GM12878 (cell line): ENCODE measurements at regions not wholly inside any gene's neighbourhood (a gene's known extent, or its start where the extent isn't known, plus 50 kb on each side); places are given as distances from the start of the nearest gene placed in this dataset.

Experiments
- ATAC-seq: fragments of 200-7000 bp; cut with Tn5 transposase; 3 replicates; pipeline ENCODE4 v1.9.1; 2020; ENCODE audit warnings: mild to moderate bottlenecking, moderate library complexity
- BruUV-seq: library from RNA; stranded (reverse); fragments of 400-500 nt; replicated peaks from 2 replicates; lab custom pipeline; 2021; lab: Mats Ljungman, UMichigan
- CTCF ChIA-PET: fragments of 300-600 bp; sonication (Branson Sonifier 250); formaldehyde crosslinking; extraction: SDS; loops from one replicate; lab custom pipeline; 2021; ENCODE audit warnings: inconsistent platforms; lab: Yijun Ruan, JAX
- POLR2A ChIA-PET: fragments of 350-600 bp; formaldehyde crosslinking; extraction: SDS; loops from one replicate; lab custom pipeline; 2021; ENCODE audit warnings: inconsistent platforms; lab: Charles Lee
- RAD21 ChIA-PET: fragments of 300-600 bp; sonication (Branson Sonifier 250); formaldehyde crosslinking; loops from one replicate; lab custom pipeline; 2023; ENCODE audit warnings: antibody characterized with exemption; ENCODE audit not compliant: unreplicated experiment; lab: Charles Lee
- SMC1A ChIA-PET: fragments of 300-600 bp; sonication (Branson Sonifier 250); formaldehyde crosslinking; loops from one replicate; lab custom pipeline; 2023; ENCODE audit not compliant: unreplicated experiment, uncharacterized antibody; lab: Charles Lee
- DNase-seq: peaks from one replicate; pipeline ENCODE4 v3.0.0-alpha.2; 2011; ENCODE audit warnings: low read depth, low spot score
- FAIRE-seq: peaks from 3 replicates; lab custom pipeline; 2011; peaks lifted over from hg19 to GRCh38; lab: Jason Lieb, UNC
- H2AFZ ChIP-seq: 2 replicates; pipeline ENCODE4 v1.6.0; 2011; ENCODE audit warnings: low read depth, low read length, control low read depth; ENCODE audit not compliant: control insufficient read depth
- H3K27ac ChIP-seq: 2 replicates; pipeline ENCODE4 v1.5.1; 2011; ENCODE audit warnings: control low read depth; ENCODE audit not compliant: control insufficient read depth, insufficient read depth
- H3K27me3 ChIP-seq, 2 experiments: replicated peaks in 1 of 2; 2 replicates each; pipeline versions ENCODE4 v1.6.0 to v1.6.1; 2011; ENCODE audit warnings: low read length in 1 of 2; ENCODE audit not compliant: control insufficient read depth in 2 of 2, insufficient read depth in 2 of 2
- H3K36me3 ChIP-seq, 2 experiments: 2 replicates each; pipeline ENCODE4 v1.5.1; 2011; ENCODE audit warnings: low read length in 1 of 2; ENCODE audit not compliant: control insufficient read depth in 2 of 2, insufficient read depth in 2 of 2
- H3K4me1 ChIP-seq: 2 replicates; pipeline ENCODE4 v1.6.1; 2011; ENCODE audit warnings: mild to moderate bottlenecking, low read length, moderate library complexity, mixed read lengths; ENCODE audit not compliant: control insufficient read depth, insufficient read depth
- H3K4me2 ChIP-seq: 2 replicates; pipeline ENCODE4 v1.6.0; 2011; ENCODE audit warnings: control low read depth; ENCODE audit not compliant: control insufficient read depth, insufficient read depth
- H3K4me3 ChIP-seq: fragments of 200-600 bp; sonication (generic); 2 replicates; pipeline ENCODE4 v1.5.1; 2016
- H3K79me2 ChIP-seq: 2 replicates; pipeline ENCODE4 v1.6.0; 2011; ENCODE audit warnings: low read length; ENCODE audit not compliant: control insufficient read depth, insufficient read depth
- H3K9ac ChIP-seq: 2 replicates; pipeline ENCODE4 v1.8.0; 2011; ENCODE audit warnings: low read length, control low read depth, mixed read lengths; ENCODE audit not compliant: control insufficient read depth, insufficient read depth
- H3K9me3 ChIP-seq: replicated peaks from 3 replicates; pipeline ENCODE4 v1.5.1; 2011; ENCODE audit warnings: mild to moderate bottlenecking, low read length; ENCODE audit not compliant: control insufficient read depth, insufficient read depth
- H4K20me1 ChIP-seq: 2 replicates; pipeline ENCODE4 v1.6.0; 2011; ENCODE audit not compliant: control insufficient read depth, insufficient read depth
- BCL11A ChIP-seq: IDR thresholded peaks from 2 replicates; pipeline ENCODE4 v1.6.1; 2011; ENCODE audit warnings: low read depth, low read length
- BRCA1 ChIP-seq: IDR thresholded peaks from 2 replicates; pipeline ENCODE4 v1.6.1; 2011; ENCODE audit warnings: low read depth, low read length, improper control_type of control experiment
- CBFB ChIP-seq: IDR thresholded peaks from 2 replicates; pipeline ENCODE4 v1.6.1; 2016; ENCODE audit warnings: antibody characterized with exemption, low read depth
- JUND ChIP-seq: IDR thresholded peaks from 2 replicates; pipeline ENCODE4 v1.6.1; 2012; ENCODE audit warnings: low read depth, mild to moderate bottlenecking, low read length, improper control_type of control experiment, moderate library complexity
- MLLT1 ChIP-seq: fragments of 450-650 bp; IDR thresholded peaks from 2 replicates; pipeline ENCODE4 v1.6.1; 2016; ENCODE audit warnings: mild to moderate bottlenecking
- ZNF592 ChIP-seq: fragments of 450-650 bp; IDR thresholded peaks from 2 replicates; pipeline ENCODE4 v1.6.1; 2017; ENCODE audit warnings: mild to moderate bottlenecking, moderate library complexity
- ZNF687 ChIP-seq: fragments of 450-650 bp; IDR thresholded peaks from 2 replicates; pipeline ENCODE4 v1.6.1; 2017; ENCODE audit warnings: mild to moderate bottlenecking, moderate library complexity
- WGBS: methylation state at CpG from one replicate; pipeline ENCODE4 v1.1.6; 2016; ENCODE audit warnings: low lambda C conversion rate; ENCODE audit not compliant: insufficient replicate concordance, insufficient coverage; ENCODE audit errors: missing lambda C conversion rate; 5-methylcytosine and 5-hydroxymethylcytosine counted together
- in situ Hi-C: fragments of 300-500 bp; cut with MboI; formaldehyde crosslinking; loops from 9 replicates; pipeline ENCODE4 v1.14.3; 2018; ENCODE audit warnings: mixed read lengths
- intact Hi-C: fragments of 100-400 bp; cut with micrococcal nuclease; formaldehyde crosslinking; loops from one replicate; pipeline ENCODE4 v1.14.2; 2022; ENCODE audit not compliant: unreplicated experiment

- peaks cover 3% of the 10 kb centered on the region; the same call in 1 of the 3 replicates for H3K9me3 ChIP-seq
- ATAC-seq = no peak
- no peaks in the 10 kb centered on the region for H4K20me1 ChIP-seq
- H3K4me3 ChIP-seq = no peak overlapping the region
- no peak for FAIRE-seq
- TF ChIP-seq MLLT1 (no peak), CBFB (no peak)
- no peak overlapping the region for H3K27ac ChIP-seq
- SMC1A ChIA-PET = no interaction called here
- no peaks in the 10 kb centered on the region for H3K4me1 ChIP-seq
- H3K27me3 ChIP-seq = no peaks in the 10 kb centered on the region
- no peaks in the 10 kb centered on the region for H3K79me2 ChIP-seq
- no TSS peak for BruUV-seq
- in situ Hi-C loops = no loop called here
- intact Hi-C loops = no loop called here
- 86% methylated on average over 1 of the region's 1 CpG for WGBS
- no peak overlapping the region for H2AFZ ChIP-seq
- RAD21 ChIA-PET = no interaction called here
- no peak for DNase-seq
- no peak overlapping the region for H3K4me2 ChIP-seq
- CTCF ChIA-PET = interaction anchor here (0.7 to 1.2 kb wide), 2 partner anchors 98 to 160 kb away, joined by 3 read pairs; no protein-coding TSS in a partner anchor
- no peak overlapping the region for H3K9ac ChIP-seq
- POLR2A ChIA-PET = no interaction called here
- H3K36me3 ChIP-seq = no peaks in the 10 kb centered on the region
Measured at GRCh38 chr3:32046102-32046501, 60.3 kb upstream of the GPD1L start.

GRCh38 chr3:32048487-32049182 is 57.8 kb upstream of the GPD1L start:
- H3K4me1 ChIP-seq = no peaks in the 10 kb centered on the region
- H3K4me3 ChIP-seq = no peak overlapping the region
- SMC1A ChIA-PET = interaction anchor here (0.7 kb wide), 1 partner anchor 9 kb away, joined by 3 read pairs; no protein-coding TSS in a partner anchor
- BruUV-seq = no TSS peak
- no peak overlapping the region for H3K4me2 ChIP-seq
- no peak overlapping the region for H2AFZ ChIP-seq
- no peak overlapping the region for H3K9ac ChIP-seq
- DNase-seq (no peak), ATAC-seq (no peak), FAIRE-seq (no peak)
- RAD21 ChIA-PET = no interaction called here
- 31% methylated on average over 4 of the region's 4 CpGs for WGBS
- H3K27me3 ChIP-seq = no peaks in the 10 kb centered on the region
- H3K9me3 ChIP-seq = no peaks in the 10 kb centered on the region
- no peaks in the 10 kb centered on the region for H3K79me2 ChIP-seq
- POLR2A ChIA-PET = no interaction called here
- H3K36me3 ChIP-seq = no peaks in the 10 kb centered on the region
- H3K27ac ChIP-seq = no peak overlapping the region
- intact Hi-C loops (no loop called here), in situ Hi-C loops (no loop called here)
- H4K20me1 ChIP-seq = no peaks in the 10 kb centered on the region
- CTCF ChIA-PET = no interaction called here
- TF ChIP-seq ZNF592 (no peak), BRCA1 (no peak), BCL11A (no peak), ZNF687 (no peak), JUND (no peak)
